ENCODE measurements at regions not wholly inside any gene's neighbourhood (a gene's known extent, or its start where the extent isn't known, plus 50 kb on each side); places are given as distances from the start of the nearest gene placed in this dataset.

- WGBS (ENCODE audit: insufficient coverage, low coverage, low lambda C conversion rate, missing lambda C conversion rate), result 100% methylated on average over 1 of the region's 2 CpGs
- Histone ChIP-seq H3K4me3 (no peak overlapping the region), H3K36me3 (no peaks in the 10 kb centered on the region), H3K27me3 (no peaks in the 10 kb centered on the region), H3K9me3 (no peaks in the 10 kb centered on the region), H3K4me1 (no peaks in the 10 kb centered on the region), H3K27ac (no peak overlapping the region)
- DNase-seq (no peak), ATAC-seq (no peak)
- intact Hi-C loops (cut with DNase I), result no loop called here
- TF ChIP-seq CTCF (IDR thresholded peaks at IDR 0.05), result no peak
- no peak for TF ChIP-seq POLR2A (IDR thresholded peaks at IDR 0.05)
These were observed 141.4 kb upstream of the JUN start for GRCh38 chr1:58925247-58925646.

DNA sequence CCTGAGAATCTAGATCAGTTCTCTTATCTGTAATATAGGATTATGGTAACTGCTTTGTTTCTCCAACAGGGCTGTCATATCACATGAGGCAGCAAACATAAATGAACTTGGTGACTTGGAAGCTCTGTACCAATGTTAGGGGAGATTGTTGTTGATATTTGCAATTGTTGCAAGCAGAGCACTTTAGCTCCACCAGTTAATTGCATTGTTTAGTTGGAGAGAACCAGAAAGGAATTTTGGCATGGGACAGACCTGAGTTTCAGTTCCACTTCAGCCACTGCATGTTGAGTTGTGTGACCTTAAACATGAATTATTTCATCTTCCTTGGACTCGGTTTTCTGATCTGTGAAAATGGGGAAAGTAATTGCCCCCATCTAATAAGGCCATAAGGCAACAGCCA is 142.3 kb upstream of the JUN start:
- no peak for DNase-seq
- no peak for ATAC-seq
- Histone ChIP-seq H3K4me3 (no peak overlapping the region), H3K36me3 (no peaks in the 10 kb centered on the region), H3K4me1 (no peaks in the 10 kb centered on the region), H3K27ac (no peak overlapping the region), H3K27me3 (no peaks in the 10 kb centered on the region), H3K9me3 (no peaks in the 10 kb centered on the region)
- no peak for TF ChIP-seq POLR2A (IDR thresholded peaks at IDR 0.05)
- no peak for TF ChIP-seq CTCF (IDR thresholded peaks at IDR 0.05)
- WGBS (ENCODE audit: insufficient coverage, low coverage, low lambda C conversion rate, missing lambda C conversion rate), result 88% methylated on average over 1 of the region's 1 CpG
- intact Hi-C loops (cut with DNase I), result no loop called here

GRCh38 chr1:58927041-58927721 is 143.3 kb upstream of the JUN start:
- no peak overlapping the region for H3K4me3 ChIP-seq
- no peaks in the 10 kb centered on the region for H3K27me3 ChIP-seq
- WGBS (ENCODE audit: insufficient coverage, low coverage, low lambda C conversion rate, missing lambda C conversion rate), result 75% methylated on average over 4 of the region's 4 CpGs
- ATAC-seq (no peak), DNase-seq (no peak)
- no peaks in the 10 kb centered on the region for H3K9me3 ChIP-seq
- H3K27ac ChIP-seq, result no peak overlapping the region
- H3K36me3 ChIP-seq, result no peaks in the 10 kb centered on the region
- intact Hi-C loops (cut with DNase I), result no loop called here
- TF ChIP-seq CTCF (IDR thresholded peaks at IDR 0.05) (no peak), POLR2A (IDR thresholded peaks at IDR 0.05) (no peak)
- no peaks in the 10 kb centered on the region for H3K4me1 ChIP-seq

GRCh38 chr1:58927722-58928085 is 143.9 kb upstream of the JUN start:
- H3K36me3 ChIP-seq, result no peaks in the 10 kb centered on the region
- no peak overlapping the region for H3K4me3 ChIP-seq
- 100% methylated on average over 3 of the region's 3 CpGs for WGBS (ENCODE audit: insufficient coverage, low coverage, low lambda C conversion rate, missing lambda C conversion rate)
- no peaks in the 10 kb centered on the region for H3K4me1 ChIP-seq
- H3K27me3 ChIP-seq, result no peaks in the 10 kb centered on the region
- no peaks in the 10 kb centered on the region for H3K9me3 ChIP-seq
- TF ChIP-seq POLR2A (IDR thresholded peaks at IDR 0.05) (no peak), CTCF (IDR thresholded peaks at IDR 0.05) (no peak)
- no peak overlapping the region for H3K27ac ChIP-seq
- ATAC-seq (no peak), DNase-seq (no peak)
- intact Hi-C loops (cut with DNase I), result no loop called here

DNA sequence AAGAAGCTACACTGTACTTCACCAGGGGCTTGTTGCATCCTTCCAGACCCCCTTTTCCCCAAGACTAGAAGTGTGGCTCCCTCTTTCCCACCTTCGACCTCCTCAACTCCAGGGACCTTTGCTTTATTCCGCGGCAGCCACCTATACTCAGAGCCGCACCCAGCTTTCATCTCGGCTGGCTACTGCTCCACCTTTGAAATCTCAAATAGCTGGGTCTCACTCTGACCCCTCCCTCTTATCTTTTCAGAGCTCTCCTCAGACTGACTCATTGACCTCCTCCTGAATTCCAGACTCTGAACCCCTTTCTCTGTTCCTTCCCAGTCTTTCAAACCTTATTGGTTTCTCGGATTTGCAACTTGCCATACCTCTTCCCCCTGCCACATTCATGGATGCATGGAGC is 144.7 kb upstream of the JUN start:
- intact Hi-C loops (cut with DNase I), result no loop called here

More for the DNA sequence above, 144.7 kb upstream of the JUN start:
- no peaks in the 10 kb centered on the region for H3K4me1 ChIP-seq
- WGBS (ENCODE audit: insufficient coverage, low coverage, low lambda C conversion rate, missing lambda C conversion rate), result 47% methylated on average over 6 of the region's 6 CpGs
- no peak for TF ChIP-seq POLR2A (IDR thresholded peaks at IDR 0.05)
- TF ChIP-seq CTCF (IDR thresholded peaks at IDR 0.05), result no peak
- no peak overlapping the region for H3K4me3 ChIP-seq
- H3K27me3 ChIP-seq, result no peaks in the 10 kb centered on the region
- no peaks in the 10 kb centered on the region for H3K9me3 ChIP-seq
- no peaks in the 10 kb centered on the region for H3K36me3 ChIP-seq
- H3K27ac ChIP-seq, result no peak overlapping the region
- no peak for DNase-seq
- ATAC-seq, result no peak
